ENCODE measurements at regions not wholly inside any gene's neighbourhood (a gene's known extent, or its start where the extent isn't known, plus 50 kb on each side); places are given as distances from the start of the nearest gene placed in this dataset.

GRCh38 chr4:133869486-133869885, 332.1 kb downstream of the PABPC4L start:
- H3K27ac ChIP-seq (ENCODE audit: low read length): no peak overlapping the region
- ChIA-PET POLR2A (no interaction called here), CTCF (no interaction called here)
- DNase-seq (no peak), ATAC-seq (replicated peaks in 1 of 4) (no peak)
- Mint-ChIP-seq H3K4me3 (no peak overlapping the region), H3K27me3 (no peaks in the 10 kb centered on the region), H3K36me3 (no peaks in the 10 kb centered on the region), H3K4me1 (no peaks in the 10 kb centered on the region), H3K9me3 (peaks cover 13 to 34% (median 20%) of the 10 kb centered on the region in 3 donors), H3K27ac (no peak overlapping the region)
- no peaks in the 10 kb centered on the region for H3K27me3 ChIP-seq (replicated peaks in 1 of 2; ENCODE audit: control insufficient read depth in 2 of 2, extremely low read depth in 1 of 2, insufficient read depth in 2 of 2, low read length in 1 of 2)
- H3K9me3 ChIP-seq: no peaks in the 10 kb centered on the region
- H3K4me3 ChIP-seq (ENCODE audit: control insufficient read depth in 1 of 2, extremely low read depth in 1 of 2, low read length in 1 of 2): no peak overlapping the region
- H3K36me3 ChIP-seq (ENCODE audit: control insufficient read depth in 2 of 2, extremely low read depth in 1 of 2, insufficient read depth in 1 of 2, low read length in 1 of 2): no peaks in the 10 kb centered on the region
- H3K4me1 ChIP-seq (ENCODE audit: control insufficient read depth in 1 of 2, extremely low read depth in 1 of 2, insufficient read depth in 2 of 2, low read length in 2 of 2): no peaks in the 10 kb centered on the region
- WGBS (ENCODE audit: insufficient coverage): no CpG with 5 or more reads among the region's 3 CpGs

DNA sequence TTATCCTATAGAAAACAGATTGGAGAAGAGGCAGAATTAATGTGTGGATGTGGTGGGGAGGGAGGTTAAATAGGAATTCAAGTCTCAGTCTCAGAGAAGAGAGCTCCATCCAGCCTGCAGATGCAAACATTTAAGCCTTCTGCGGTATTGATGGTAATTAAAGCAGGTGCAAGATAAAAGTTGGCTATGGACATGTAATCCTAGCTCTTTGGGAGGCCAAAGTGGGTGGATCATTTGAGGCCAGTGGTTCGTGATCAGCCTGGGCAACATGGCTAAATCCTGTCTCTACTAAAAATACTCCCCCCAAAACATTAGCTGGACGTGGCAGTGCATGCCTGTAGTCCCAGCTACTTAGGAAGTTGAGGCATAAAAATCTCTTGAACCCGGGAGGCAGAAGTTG, 332.7 kb downstream of the PABPC4L start:
- Mint-ChIP-seq H3K9me3 (peaks cover 13 to 28% (median 15%) of the 10 kb centered on the region in 3 donors), H3K27ac (no peak overlapping the region), H3K36me3 (no peaks in the 10 kb centered on the region), H3K27me3 (no peaks in the 10 kb centered on the region), H3K4me3 (no peak overlapping the region), H3K4me1 (no peaks in the 10 kb centered on the region)
- Histone ChIP-seq H3K9me3 (no peaks in the 10 kb centered on the region), H3K27ac (ENCODE audit: low read length) (no peak overlapping the region), H3K4me3 (ENCODE audit: control insufficient read depth in 1 of 2, extremely low read depth in 1 of 2, low read length in 1 of 2) (no peak overlapping the region), H3K36me3 (ENCODE audit: control insufficient read depth in 2 of 2, extremely low read depth in 1 of 2, insufficient read depth in 1 of 2, low read length in 1 of 2) (no peaks in the 10 kb centered on the region), H3K4me1 (ENCODE audit: control insufficient read depth in 1 of 2, extremely low read depth in 1 of 2, insufficient read depth in 2 of 2, low read length in 2 of 2) (no peaks in the 10 kb centered on the region), H3K27me3 (replicated peaks in 1 of 2; ENCODE audit: control insufficient read depth in 2 of 2, extremely low read depth in 1 of 2, insufficient read depth in 2 of 2, low read length in 1 of 2) (no peaks in the 10 kb centered on the region)
- ChIA-PET CTCF (no interaction called here), POLR2A (no interaction called here)
- ATAC-seq (replicated peaks in 1 of 4) (no peak), DNase-seq (no peak)
- 100% methylated on average over 1 of the region's 4 CpGs for WGBS (ENCODE audit: insufficient coverage)

- H3K9me3 Mint-ChIP-seq: peaks cover 9 to 17% (median 12%) of the 10 kb centered on the region in 3 donors
- Histone ChIP-seq H3K27ac (ENCODE audit: low read length) (no peak overlapping the region), H3K36me3 (ENCODE audit: control insufficient read depth in 2 of 2, extremely low read depth in 1 of 2, insufficient read depth in 1 of 2, low read length in 1 of 2) (no peaks in the 10 kb centered on the region), H3K4me1 (ENCODE audit: control insufficient read depth in 1 of 2, extremely low read depth in 1 of 2, insufficient read depth in 2 of 2, low read length in 2 of 2) (no peaks in the 10 kb centered on the region), H3K4me3 (ENCODE audit: control insufficient read depth in 1 of 2, extremely low read depth in 1 of 2, low read length in 1 of 2) (no peak overlapping the region), H3K27me3 (replicated peaks in 1 of 2; ENCODE audit: control insufficient read depth in 2 of 2, extremely low read depth in 1 of 2, insufficient read depth in 2 of 2, low read length in 1 of 2) (no peaks in the 10 kb centered on the region), H3K9me3 (no peaks in the 10 kb centered on the region)
- H3K27ac Mint-ChIP-seq: no peak overlapping the region
- no peaks in the 10 kb centered on the region for H3K4me1 Mint-ChIP-seq
- ATAC-seq (replicated peaks in 1 of 4): no peak
- POLR2A ChIA-PET: no interaction called here
- 67% methylated on average over 2 of the region's 2 CpGs for WGBS (ENCODE audit: insufficient coverage)
- DNase-seq: no peak
- H3K36me3 Mint-ChIP-seq: no peaks in the 10 kb centered on the region
- no peaks in the 10 kb centered on the region for H3K27me3 Mint-ChIP-seq
- CTCF ChIA-PET: no interaction called here
- no peak overlapping the region for H3K4me3 Mint-ChIP-seq
Observed at GRCh38 chr4:133866328-133866699, 335.3 kb downstream of the PABPC4L start.

DNA sequence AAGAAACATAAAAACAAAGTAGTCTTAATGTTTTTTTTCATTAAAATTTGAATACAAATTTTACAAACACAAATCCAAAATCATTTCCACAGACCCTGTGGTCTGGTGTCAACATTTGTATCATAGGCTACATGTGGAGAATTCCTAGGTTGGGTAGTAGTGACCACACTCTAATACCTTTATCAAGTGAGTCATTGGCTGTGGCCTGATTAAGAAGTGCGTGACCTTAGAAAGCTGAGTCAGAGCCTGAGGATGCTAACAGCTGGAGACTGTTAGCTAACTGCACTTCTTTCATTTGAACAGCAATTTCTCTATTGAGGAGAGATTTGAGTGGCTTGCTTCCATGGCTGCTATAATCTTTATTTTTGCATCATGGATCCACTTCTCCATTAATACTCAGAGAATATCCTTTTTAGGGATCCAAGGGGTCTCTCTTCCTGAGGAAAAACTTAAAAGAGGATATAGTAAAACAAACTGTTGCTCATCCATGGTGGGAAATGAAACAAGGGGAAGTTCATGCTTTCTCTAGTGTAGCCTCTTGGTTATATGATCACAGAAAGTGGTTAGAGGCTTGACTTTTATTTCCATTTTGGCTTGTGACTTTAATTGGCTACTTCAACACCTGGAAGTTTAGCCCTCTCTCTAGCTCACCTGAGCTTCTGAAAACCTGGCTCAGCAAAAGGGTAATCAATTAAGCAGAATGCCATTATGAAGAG, 335.8 kb downstream of the PABPC4L start:
- Mint-ChIP-seq H3K4me1 (no peaks in the 10 kb centered on the region), H3K36me3 (no peaks in the 10 kb centered on the region), H3K9me3 (peaks cover 9 to 15% (median 10%) of the 10 kb centered on the region in 3 donors), H3K4me3 (no peak overlapping the region), H3K27me3 (no peaks in the 10 kb centered on the region), H3K27ac (no peak overlapping the region)
- DNase-seq: no peak
- Histone ChIP-seq H3K36me3 (ENCODE audit: control insufficient read depth in 2 of 2, extremely low read depth in 1 of 2, insufficient read depth in 1 of 2, low read length in 1 of 2) (no peaks in the 10 kb centered on the region), H3K27ac (ENCODE audit: low read length) (no peak overlapping the region), H3K4me1 (ENCODE audit: control insufficient read depth in 1 of 2, extremely low read depth in 1 of 2, insufficient read depth in 2 of 2, low read length in 2 of 2) (no peaks in the 10 kb centered on the region), H3K9me3 (no peaks in the 10 kb centered on the region), H3K27me3 (replicated peaks in 1 of 2; ENCODE audit: control insufficient read depth in 2 of 2, extremely low read depth in 1 of 2, insufficient read depth in 2 of 2, low read length in 1 of 2) (no peaks in the 10 kb centered on the region), H3K4me3 (ENCODE audit: control insufficient read depth in 1 of 2, extremely low read depth in 1 of 2, low read length in 1 of 2) (no peak overlapping the region)
- ChIA-PET CTCF (no interaction called here), POLR2A (no interaction called here)
- ATAC-seq (replicated peaks in 1 of 4): no peak
- 83% methylated on average over 1 of the region's 1 CpG for WGBS (ENCODE audit: insufficient coverage)

DNA sequence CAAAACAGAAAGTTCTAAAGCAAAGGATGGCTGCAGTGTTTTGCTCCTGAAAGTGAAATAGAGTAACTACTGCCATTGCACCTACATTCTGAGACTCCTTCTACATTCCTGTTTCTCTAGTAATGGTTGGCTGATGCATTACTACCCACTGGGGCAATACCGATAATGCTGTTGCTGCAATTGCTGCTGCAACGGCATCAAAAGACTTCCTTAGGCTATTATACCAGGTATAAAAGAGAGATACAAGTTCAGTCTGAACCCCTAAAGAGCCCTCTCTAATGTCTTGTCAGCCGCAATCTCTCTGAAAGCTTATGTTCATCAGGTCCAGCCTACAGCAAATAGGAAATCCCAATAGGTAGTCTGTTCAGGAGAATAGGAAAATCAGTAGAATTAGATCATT, 338.4 kb downstream of the PABPC4L start:
- H3K27ac Mint-ChIP-seq: no peak overlapping the region
- ATAC-seq (replicated peaks in 1 of 4) (no peak), DNase-seq (no peak)
- no peaks in the 10 kb centered on the region for H3K27me3 Mint-ChIP-seq
- POLR2A ChIA-PET: no interaction called here
- H3K27me3 ChIP-seq (replicated peaks in 1 of 2; ENCODE audit: control insufficient read depth in 2 of 2, extremely low read depth in 1 of 2, insufficient read depth in 2 of 2, low read length in 1 of 2): no peaks in the 10 kb centered on the region
- CTCF ChIA-PET: no interaction called here
- WGBS (ENCODE audit: insufficient coverage): no CpG with 5 or more reads among the region's 3 CpGs
- no peaks in the 10 kb centered on the region for H3K4me1 ChIP-seq (ENCODE audit: control insufficient read depth in 1 of 2, extremely low read depth in 1 of 2, insufficient read depth in 2 of 2, low read length in 2 of 2)
- H3K9me3 Mint-ChIP-seq: peaks cover 3 to 9% (median 5%) of the 10 kb centered on the region in 3 donors
- H3K36me3 Mint-ChIP-seq: no peaks in the 10 kb centered on the region
- no peak overlapping the region for H3K4me3 ChIP-seq (ENCODE audit: control insufficient read depth in 1 of 2, extremely low read depth in 1 of 2, low read length in 1 of 2)
- H3K27ac ChIP-seq (ENCODE audit: low read length): no peak overlapping the region
- H3K36me3 ChIP-seq (ENCODE audit: control insufficient read depth in 2 of 2, extremely low read depth in 1 of 2, insufficient read depth in 1 of 2, low read length in 1 of 2): no peaks in the 10 kb centered on the region
- H3K4me3 Mint-ChIP-seq: no peak overlapping the region
- no peaks in the 10 kb centered on the region for H3K4me1 Mint-ChIP-seq
- no peaks in the 10 kb centered on the region for H3K9me3 ChIP-seq

GRCh38 chr4:133856731-133857355, 344.7 kb downstream of the PABPC4L start:
- DNase-seq: no peak
- no peaks in the 10 kb centered on the region for H3K36me3 Mint-ChIP-seq
- ChIA-PET CTCF (no interaction called here), POLR2A (no interaction called here)
- H3K9me3 Mint-ChIP-seq: peaks cover 4 to 9% (median 7%) of the 10 kb centered on the region in 3 donors
- H3K36me3 ChIP-seq (ENCODE audit: control insufficient read depth in 2 of 2, extremely low read depth in 1 of 2, insufficient read depth in 1 of 2, low read length in 1 of 2): no peaks in the 10 kb centered on the region
- no peaks in the 10 kb centered on the region for H3K27me3 Mint-ChIP-seq
- no peak for ATAC-seq (replicated peaks in 1 of 4)
- no peak overlapping the region for H3K27ac Mint-ChIP-seq
- no peaks in the 10 kb centered on the region for H3K9me3 ChIP-seq
- no peaks in the 10 kb centered on the region for H3K4me1 ChIP-seq (ENCODE audit: control insufficient read depth in 1 of 2, extremely low read depth in 1 of 2, insufficient read depth in 2 of 2, low read length in 2 of 2)
- no peak overlapping the region for H3K4me3 Mint-ChIP-seq
- H3K4me1 Mint-ChIP-seq: no peaks in the 10 kb centered on the region
- no peak overlapping the region for H3K27ac ChIP-seq (ENCODE audit: low read length)
- no peaks in the 10 kb centered on the region for H3K27me3 ChIP-seq (replicated peaks in 1 of 2; ENCODE audit: control insufficient read depth in 2 of 2, extremely low read depth in 1 of 2, insufficient read depth in 2 of 2, low read length in 1 of 2)
- no peak overlapping the region for H3K4me3 ChIP-seq (ENCODE audit: control insufficient read depth in 1 of 2, extremely low read depth in 1 of 2, low read length in 1 of 2)

- Histone ChIP-seq H3K4me3 (ENCODE audit: control insufficient read depth in 1 of 2, extremely low read depth in 1 of 2, low read length in 1 of 2) (no peak overlapping the region), H3K36me3 (ENCODE audit: control insufficient read depth in 2 of 2, extremely low read depth in 1 of 2, insufficient read depth in 1 of 2, low read length in 1 of 2) (no peaks in the 10 kb centered on the region), H3K27me3 (replicated peaks in 1 of 2; ENCODE audit: control insufficient read depth in 2 of 2, extremely low read depth in 1 of 2, insufficient read depth in 2 of 2, low read length in 1 of 2) (no peaks in the 10 kb centered on the region), H3K4me1 (ENCODE audit: control insufficient read depth in 1 of 2, extremely low read depth in 1 of 2, insufficient read depth in 2 of 2, low read length in 2 of 2) (no peaks in the 10 kb centered on the region), H3K9me3 (no peaks in the 10 kb centered on the region), H3K27ac (ENCODE audit: low read length) (no peak overlapping the region)
- DNase-seq (no peak), ATAC-seq (replicated peaks in 1 of 4) (no peak)
- no peaks in the 10 kb centered on the region for H3K4me1 Mint-ChIP-seq
- H3K27me3 Mint-ChIP-seq: no peaks in the 10 kb centered on the region
- CTCF ChIA-PET: no interaction called here
- POLR2A ChIA-PET: no interaction called here
- peaks cover 4 to 14% (median 10%) of the 10 kb centered on the region in 3 donors for H3K9me3 Mint-ChIP-seq
- H3K27ac Mint-ChIP-seq: no peak overlapping the region
- H3K4me3 Mint-ChIP-seq: no peak overlapping the region
- 83% methylated on average over 1 of the region's 4 CpGs for WGBS (ENCODE audit: insufficient coverage)
- H3K36me3 Mint-ChIP-seq: no peaks in the 10 kb centered on the region
Observed at GRCh38 chr4:133855001-133855400, 346.6 kb downstream of the PABPC4L start.
